ENCODE measurements at regions not wholly inside any gene's neighbourhood (a gene's known extent, or its start where the extent isn't known, plus 50 kb on each side); places are given as distances from the start of the nearest gene placed in this dataset.

- DNase-seq: no peak
Measured at GRCh38 chr4:123339507-123340380, 56.9 kb upstream of the SPRY1 start.

GRCh38 chr4:123340381-123340701, 56.3 kb upstream of the SPRY1 start:
- no peak for DNase-seq

- DNase-seq: no peak
Measured at GRCh38 chr4:123342498-123342897, 54.1 kb upstream of the SPRY1 start.

- no peak for DNase-seq
Measured at GRCh38 chr4:123343400-123344041, 53.1 kb upstream of the SPRY1 start.

- no peak for DNase-seq
Measured at GRCh38 chr4:123345137-123345934, 51.3 kb upstream of the SPRY1 start.

- DNase-seq: no peak
Measured at GRCh38 chr4:123345935-123346300, 50.7 kb upstream of the SPRY1 start.

- no peak for DNase-seq
Measured at GRCh38 chr4:123346330-123346940, 50.2 kb upstream of the SPRY1 start.

Measured in NCI-H748 treated with DMSO at 0.1 percent for 48 hours (cell line).